IPS DF 4.7 (cell line): ENCODE measurements at regions not wholly inside any gene's neighbourhood (a gene's known extent, or its start where the extent isn't known, plus 50 kb on each side); places are given as distances from the start of the nearest gene placed in this dataset.
"Not testable (repeated sequence)": the region's sequence is repeated elsewhere in the genome, so short reads cannot be mapped to it uniquely, and the experiment has no call there.

Source experiments
- DNase-seq: peaks from one replicate; pipeline ENCODE4 v3.0.0-alpha.2; 2013; ENCODE audit warnings: low spot score; ENCODE audit errors: extremely low read depth

DNA sequence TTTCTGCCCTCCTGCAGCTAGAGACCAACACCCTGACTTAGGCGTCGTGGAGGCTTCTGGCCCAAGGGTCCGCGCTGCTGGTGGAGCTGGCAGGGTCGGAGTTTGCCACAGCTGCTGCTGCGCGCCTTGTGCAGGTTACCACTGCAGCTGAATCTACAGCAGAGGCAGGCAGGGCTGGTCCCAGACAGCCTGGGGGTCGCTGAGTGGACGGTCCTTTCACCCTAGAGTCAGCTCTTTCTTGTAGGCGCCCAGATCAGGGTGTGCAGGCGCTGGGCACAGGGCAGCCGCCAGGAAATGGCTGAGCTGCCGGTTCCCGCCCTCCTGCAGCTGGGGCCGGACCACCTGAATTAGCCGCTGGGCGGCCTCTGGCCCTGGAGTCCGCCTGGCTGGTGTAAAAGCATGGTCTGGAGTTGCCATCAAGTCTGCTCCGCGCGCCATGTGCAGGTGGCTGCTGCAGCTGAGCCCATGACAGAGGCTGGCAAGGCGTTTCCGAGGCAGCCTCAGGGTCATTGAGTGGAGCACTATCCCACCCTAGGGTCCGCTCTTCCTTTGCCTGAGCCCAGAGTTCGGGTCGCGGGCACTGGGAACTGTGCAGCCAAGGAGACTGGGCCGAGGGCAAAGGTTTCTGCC is 144.3 kb downstream of the CCDC74A start:
- not testable (repeated sequence) for DNase-seq

GRCh38 chr2:131672471-131673399 is 145.0 kb downstream of the CCDC74A start:
- DNase-seq: not testable (repeated sequence)

- no peak for DNase-seq
These were observed 145.9 kb downstream of the CCDC74A start for GRCh38 chr2:131673400-131674173.

DNA sequence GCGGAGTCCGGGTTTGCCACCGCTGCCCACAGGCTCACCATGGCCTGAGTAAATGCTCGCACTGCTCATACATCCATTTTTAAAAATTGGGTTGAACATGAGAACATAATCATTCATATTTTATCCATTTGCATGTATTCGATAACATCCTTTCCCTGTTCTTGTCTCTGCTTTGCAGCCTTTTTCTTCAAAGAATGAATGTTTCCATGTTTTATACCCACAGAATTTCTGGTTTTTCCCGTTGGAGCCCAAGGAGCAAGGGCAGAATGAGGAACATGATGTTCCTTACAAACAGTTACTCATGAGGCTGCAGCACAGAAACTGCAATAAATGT is 146.5 kb downstream of the CCDC74A start:
- DNase-seq: no peak

- DNase-seq: not testable (repeated sequence)
These were observed 154.0 kb downstream of the CCDC74A start for GRCh38 chr2:131681611-131682121.

GRCh38 chr2:131682122-131682944 is 154.6 kb downstream of the CCDC74A start:
- peak; percentile 46 for DNase-seq

DNA sequence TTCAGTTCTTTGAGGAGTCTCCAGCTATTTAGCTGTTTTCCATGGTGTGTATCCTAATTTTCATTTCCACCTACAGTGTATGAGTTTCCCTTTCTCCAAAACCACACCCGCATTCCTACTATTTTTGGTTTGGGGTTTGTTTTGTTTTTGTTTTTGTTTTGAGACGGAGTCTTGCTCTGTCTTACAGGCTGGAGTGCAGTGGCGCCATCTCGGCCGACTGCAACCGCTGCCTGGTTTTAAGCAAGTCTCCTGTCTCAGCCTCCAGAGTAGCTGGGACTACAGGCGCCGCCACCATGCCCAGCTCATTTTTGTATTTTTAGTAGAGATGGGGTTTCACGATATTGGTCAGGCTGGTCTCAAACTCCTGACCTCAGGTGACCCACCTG is 155.2 kb downstream of the CCDC74A start:
- DNase-seq: not testable (repeated sequence)

DNA sequence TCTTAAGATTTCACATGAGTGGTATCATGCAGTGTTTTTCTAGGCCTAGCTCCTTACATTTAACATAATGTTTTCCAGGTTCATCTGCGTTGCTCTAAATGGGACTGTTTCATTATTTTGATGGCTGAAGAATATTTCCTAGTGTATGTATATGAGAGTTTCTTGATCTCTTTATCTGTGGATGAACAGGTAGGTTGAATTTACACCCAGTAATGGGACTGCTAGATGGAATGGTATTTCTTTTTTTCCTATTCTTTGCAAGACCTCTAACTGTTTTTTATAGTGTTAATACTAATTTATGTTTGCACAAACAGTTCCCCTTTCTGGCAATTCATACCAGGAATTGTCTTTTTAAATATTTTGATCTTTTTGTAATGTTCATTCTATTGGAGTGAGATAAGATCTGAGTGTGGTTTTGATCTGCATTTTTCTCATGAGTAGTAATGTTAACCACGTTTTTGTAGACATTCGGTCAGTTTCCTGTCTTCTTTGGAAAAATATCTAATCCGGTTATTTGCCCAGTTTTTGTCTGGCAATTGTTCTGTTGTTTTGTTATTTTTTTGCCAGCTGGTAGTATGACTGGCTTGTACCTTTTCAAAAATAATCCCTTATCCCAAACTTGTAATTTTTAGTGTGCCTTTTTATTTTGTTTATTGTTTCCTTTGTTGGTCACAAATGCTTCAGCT is 157.1 kb downstream of the CCDC74A start:
- not testable (repeated sequence) for DNase-seq

- DNase-seq: not testable (repeated sequence)
These were observed 158.6 kb downstream of the CCDC74A start for GRCh38 chr2:131686164-131686893.

- not testable (repeated sequence) for DNase-seq
These were observed 159.2 kb downstream of the CCDC74A start for GRCh38 chr2:131686894-131687238.

GRCh38 chr2:131689066-131689465 is 161.4 kb downstream of the CCDC74A start:
- DNase-seq: not testable (repeated sequence)

GRCh38 chr2:131711268-131711667 is 183.6 kb downstream of the CCDC74A start:
- not testable (repeated sequence) for DNase-seq

DNA sequence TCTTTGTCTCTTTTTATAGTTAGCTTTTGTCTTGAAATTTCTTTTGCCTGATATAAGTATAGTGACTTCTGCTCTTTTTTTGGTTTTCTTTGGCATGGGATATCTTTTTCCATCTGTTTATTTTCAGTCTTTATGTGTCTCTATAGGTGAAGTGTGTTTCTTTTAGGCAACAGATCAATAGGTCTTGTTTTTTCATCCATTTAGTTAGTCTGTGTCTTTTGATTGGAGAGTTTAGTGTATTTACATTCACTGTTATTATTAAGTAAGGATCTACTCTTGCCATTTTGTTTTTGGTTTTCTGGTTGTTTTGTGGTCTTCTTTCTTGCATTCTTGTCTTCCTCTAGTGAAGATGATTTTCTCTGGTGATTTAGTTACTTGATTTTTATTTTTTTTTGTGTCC is 190.2 kb downstream of the CCDC74A start:
- not testable (repeated sequence) for DNase-seq

- not testable (repeated sequence) for DNase-seq
These were observed 193.5 kb downstream of the CCDC74A start for GRCh38 chr2:131721163-131721562.

DNA sequence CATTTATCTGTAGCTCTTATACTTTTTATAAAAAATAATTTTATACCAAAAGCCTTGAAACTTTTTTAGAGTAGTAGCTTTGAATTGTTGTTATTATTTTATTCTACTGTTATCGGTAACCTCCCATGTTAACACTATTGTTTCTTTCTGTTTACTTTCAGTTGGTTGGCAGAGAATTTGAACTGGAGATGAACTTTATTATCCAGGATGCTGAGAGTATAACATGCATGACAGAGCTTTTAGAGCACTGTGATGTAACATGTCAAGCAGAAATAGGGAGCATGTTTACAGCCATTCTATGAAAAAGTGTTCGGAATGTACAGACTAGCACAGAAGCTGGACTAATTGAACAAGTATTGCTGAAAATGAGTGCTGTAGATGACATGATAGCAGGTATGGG is 194.6 kb downstream of the CCDC74A start:
- not testable (repeated sequence) for DNase-seq

GRCh38 chr2:131724019-131724418 is 196.3 kb downstream of the CCDC74A start:
- no peak for DNase-seq

DNA sequence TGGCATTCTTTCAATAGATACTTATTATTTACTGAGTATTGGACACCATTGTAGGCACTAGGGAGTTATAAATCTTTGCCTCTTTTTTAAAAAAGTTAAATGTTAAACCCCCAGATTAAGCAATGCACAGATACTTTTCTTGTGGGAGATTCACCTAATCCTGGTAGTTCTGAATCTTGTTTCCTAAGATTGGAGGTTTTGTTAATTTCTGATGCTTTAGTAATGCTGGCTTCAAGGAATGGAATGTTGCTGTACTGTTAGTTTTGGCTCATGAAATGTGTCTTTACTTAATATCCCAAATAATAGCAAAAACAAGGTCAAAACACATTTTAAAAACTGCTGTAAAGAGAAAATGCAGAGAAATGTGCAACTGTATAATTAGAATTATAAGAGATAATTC is 200.8 kb downstream of the CCDC74A start:
- DNase-seq: not testable (repeated sequence)

- DNase-seq: not testable (repeated sequence)
These were observed 205.8 kb downstream of the CCDC74A start for GRCh38 chr2:131733530-131733929.

DNA sequence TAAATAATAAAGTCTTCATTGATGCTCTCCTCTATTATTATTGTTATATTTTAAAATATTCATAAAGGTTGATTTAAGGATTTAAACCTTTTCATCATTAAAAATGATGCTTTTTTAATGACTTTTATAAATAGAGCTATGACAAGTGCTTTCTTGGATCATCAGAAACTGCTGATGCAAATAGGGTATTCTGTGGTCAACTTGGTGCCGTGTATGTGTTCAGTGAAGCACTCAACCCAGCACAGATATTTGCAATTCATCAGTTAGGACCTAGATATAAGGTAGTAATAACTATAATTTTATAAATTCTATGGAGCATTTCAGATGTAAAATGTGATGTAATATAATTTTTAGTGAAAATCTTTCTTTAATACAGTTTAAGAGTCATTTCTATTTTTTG is 208.7 kb downstream of the CCDC74A start:
- not testable (repeated sequence) for DNase-seq

GRCh38 chr2:131738533-131738932 is 210.8 kb downstream of the CCDC74A start:
- not testable (repeated sequence) for DNase-seq
